ENCODE measurements at regions not wholly inside any gene's neighbourhood (a gene's known extent, or its start where the extent isn't known, plus 50 kb on each side); places are given as distances from the start of the nearest gene placed in this dataset.
A peak's percentile ranks its signal among the peaks of the same experiment; 100 is the strongest.
"Not testable (repeated sequence)": the region's sequence is repeated elsewhere in the genome, so short reads cannot be mapped to it uniquely, and the experiment has no call there.

GRCh38 chr18:49731860-49732311 is 81.4 kb downstream of the ACAA2 start:
- DNase-seq (no peak), ATAC-seq (no peak)
- intact Hi-C loops (cut with DNase I, micrococcal nuclease) = no loop called here

GRCh38 chr18:49731421-49731841 is 81.9 kb downstream of the ACAA2 start:
- ATAC-seq (peak; percentile 21), DNase-seq (no peak)
- intact Hi-C loops (cut with DNase I, micrococcal nuclease) = no loop called here

GRCh38 chr18:49730951-49731391 is 82.4 kb downstream of the ACAA2 start:
- peak; percentile 67 for ATAC-seq
- intact Hi-C loops (cut with DNase I, micrococcal nuclease) = no loop called here
- peak in 1 of 2 donors; percentile 21 for DNase-seq

- DNase-seq = peak; percentile 49 to 72
- intact Hi-C loops (cut with DNase I, micrococcal nuclease) = no loop called here
These were observed 84.8 kb downstream of the ACAA2 start for GRCh38 chr18:49728542-49728941.

GRCh38 chr18:49727816-49728215 is 85.5 kb downstream of the ACAA2 start:
- DNase-seq = no peak
- intact Hi-C loops (cut with DNase I, micrococcal nuclease) = no loop called here
- no peak for ATAC-seq

More at GRCh38 chr18:49728542-49728941, 84.8 kb downstream of the ACAA2 start:
- ATAC-seq = peak; percentile 56

GRCh38 chr18:49726675-49726963 is 86.7 kb downstream of the ACAA2 start:
- no peak for DNase-seq
- intact Hi-C loops (cut with DNase I, micrococcal nuclease) = no loop called here
- ATAC-seq = no peak

GRCh38 chr18:49725809-49726674 is 87.3 kb downstream of the ACAA2 start:
- intact Hi-C loops (cut with DNase I, micrococcal nuclease) = no loop called here
- ATAC-seq (no peak), DNase-seq (peak; percentile 30 to 47)

GRCh38 chr18:49723648-49724180 is 89.6 kb downstream of the ACAA2 start:
- DNase-seq (peak; percentile 18 to 58), ATAC-seq (peak; percentile 81)
- intact Hi-C loops (cut with DNase I, micrococcal nuclease) = no loop called here

- DNase-seq (peak; percentile 28 to 60), ATAC-seq (peak; percentile 87)
- intact Hi-C loops (cut with DNase I, micrococcal nuclease) = no loop called here
These were observed 90.9 kb downstream of the ACAA2 start for GRCh38 chr18:49722477-49722876.

- ATAC-seq = no peak
- DNase-seq = no peak
- intact Hi-C loops (cut with DNase I, micrococcal nuclease) = no loop called here
These were observed 91.4 kb downstream of the ACAA2 start for GRCh38 chr18:49721981-49722380.

GRCh38 chr18:49720944-49721343 is 92.4 kb downstream of the ACAA2 start:
- ATAC-seq; intact Hi-C loops (cut with DNase I, micrococcal nuclease); DNase-seq: not testable (repeated sequence)

GRCh38 chr18:49717617-49718016 is 95.7 kb downstream of the ACAA2 start:
- no peak for DNase-seq
- intact Hi-C loops (cut with DNase I, micrococcal nuclease) = no loop called here
- no peak for ATAC-seq

- intact Hi-C loops (cut with DNase I, micrococcal nuclease) = no loop called here
- ATAC-seq = peak; percentile 46
- peak in 1 of 2 donors; percentile 26 for DNase-seq
These were observed 97.3 kb downstream of the ACAA2 start for GRCh38 chr18:49716035-49716434.

- no peak for DNase-seq
- intact Hi-C loops (cut with DNase I, micrococcal nuclease) = no loop called here
These were observed 104.0 kb downstream of the ACAA2 start for GRCh38 chr18:49709347-49709690.

GRCh38 chr18:49708662-49709346 is 104.5 kb downstream of the ACAA2 start:
- DNase-seq (no peak), ATAC-seq (no peak)
- intact Hi-C loops (cut with DNase I, micrococcal nuclease) = no loop called here

More at GRCh38 chr18:49709347-49709690, 104.0 kb downstream of the ACAA2 start:
- ATAC-seq = no peak

GRCh38 chr18:49707599-49707998 is 105.7 kb downstream of the ACAA2 start:
- no peak for ATAC-seq
- intact Hi-C loops (cut with DNase I, micrococcal nuclease) = no loop called here
- DNase-seq = no peak

- DNase-seq (no peak), ATAC-seq (no peak)
- intact Hi-C loops (cut with DNase I, micrococcal nuclease) = no loop called here
These were observed 109.0 kb downstream of the ACAA2 start for GRCh38 chr18:49704334-49704733.

- intact Hi-C loops (cut with DNase I, micrococcal nuclease) = no loop called here
- no peak for ATAC-seq
- DNase-seq = no peak
These were observed 112.1 kb downstream of the ACAA2 start for GRCh38 chr18:49701190-49701589.

- intact Hi-C loops (cut with DNase I, micrococcal nuclease) = no loop called here
- ATAC-seq (no peak), DNase-seq (no peak)
These were observed 114.0 kb downstream of the ACAA2 start for GRCh38 chr18:49699303-49699702.

- ATAC-seq (no peak), DNase-seq (no peak)
- intact Hi-C loops (cut with DNase I, micrococcal nuclease) = no loop called here
These were observed 114.8 kb downstream of the ACAA2 start for GRCh38 chr18:49698525-49699025.
